ENCODE measurements at regions not wholly inside any gene's neighbourhood (a gene's known extent, or its start where the extent isn't known, plus 50 kb on each side); places are given as distances from the start of the nearest gene placed in this dataset.

GRCh38 chr12:108043750-108044533, 85.1 kb upstream of the WSCD2 start:
- Histone ChIP-seq H3K4me1 (ENCODE audit: control insufficient read depth in 1 of 2, insufficient read depth in 1 of 2, low read depth in 1 of 2, low read length in 1 of 2) (peaks cover 5 to 10% of the 10 kb centered on the region in 2 experiments), H3K27me3 (peaks cover 12% of the 10 kb centered on the region), H3K4me3 (ENCODE audit: low read depth in 1 of 2, low read length in 1 of 2) (no peak overlapping the region), H3K9me3 (no peaks in the 10 kb centered on the region), H3K27ac (no peak overlapping the region), H3K36me3 (no peaks in the 10 kb centered on the region)
- TF ChIP-seq CTCF (IDR thresholded peaks at IDR 0.05), result no peak

- Histone ChIP-seq H3K4me3 (ENCODE audit: low read depth in 1 of 2, low read length in 1 of 2) (no peak overlapping the region), H3K27ac (no peak overlapping the region), H3K36me3 (no peaks in the 10 kb centered on the region), H3K9me3 (no peaks in the 10 kb centered on the region), H3K4me1 (ENCODE audit: control insufficient read depth in 1 of 2, insufficient read depth in 1 of 2, low read depth in 1 of 2, low read length in 1 of 2) (peaks cover 5 to 10% of the 10 kb centered on the region in 2 experiments), H3K27me3 (peaks cover 31% of the 10 kb centered on the region)
- no peak for TF ChIP-seq CTCF (IDR thresholded peaks at IDR 0.05)
These were observed 83.0 kb upstream of the WSCD2 start for GRCh38 chr12:108046135-108046534.

- peaks cover 5 to 10% of the 10 kb centered on the region in 2 experiments for H3K4me1 ChIP-seq (ENCODE audit: control insufficient read depth in 1 of 2, insufficient read depth in 1 of 2, low read depth in 1 of 2, low read length in 1 of 2)
- H3K36me3 ChIP-seq, result no peaks in the 10 kb centered on the region
- H3K27ac ChIP-seq, result no peak overlapping the region
- H3K9me3 ChIP-seq, result no peaks in the 10 kb centered on the region
- H3K27me3 ChIP-seq, result peaks cover 34% of the 10 kb centered on the region
- no peak overlapping the region for H3K4me3 ChIP-seq (ENCODE audit: low read depth in 1 of 2, low read length in 1 of 2)
- TF ChIP-seq CTCF (IDR thresholded peaks at IDR 0.05), result no peak
These were observed 82.4 kb upstream of the WSCD2 start for GRCh38 chr12:108046650-108047049.

- H3K27me3 ChIP-seq, result peaks cover 38% of the 10 kb centered on the region
- TF ChIP-seq CTCF (IDR thresholded peaks at IDR 0.05), result no peak
- no peaks in the 10 kb centered on the region for H3K9me3 ChIP-seq
- H3K4me1 ChIP-seq (ENCODE audit: control insufficient read depth in 1 of 2, insufficient read depth in 1 of 2, low read depth in 1 of 2, low read length in 1 of 2), result peaks cover 5 to 10% of the 10 kb centered on the region in 2 experiments
- H3K4me3 ChIP-seq (ENCODE audit: low read depth in 1 of 2, low read length in 1 of 2), result no peak overlapping the region
- H3K27ac ChIP-seq, result no peak overlapping the region
- H3K36me3 ChIP-seq, result no peaks in the 10 kb centered on the region
These were observed 82.0 kb upstream of the WSCD2 start for GRCh38 chr12:108047071-108047550.

- Histone ChIP-seq H3K36me3 (no peaks in the 10 kb centered on the region), H3K4me1 (ENCODE audit: control insufficient read depth in 1 of 2, insufficient read depth in 1 of 2, low read depth in 1 of 2, low read length in 1 of 2) (peaks cover 5 to 10% of the 10 kb centered on the region in 2 experiments), H3K4me3 (ENCODE audit: low read depth in 1 of 2, low read length in 1 of 2) (no peak overlapping the region), H3K27me3 (peaks cover 39% of the 10 kb centered on the region), H3K9me3 (no peaks in the 10 kb centered on the region), H3K27ac (no peak overlapping the region)
- no peak for TF ChIP-seq CTCF (IDR thresholded peaks at IDR 0.05)
These were observed 80.4 kb upstream of the WSCD2 start for GRCh38 chr12:108048686-108049085.
